IMR-90 (cell line): ENCODE measurements at regions not wholly inside any gene's neighbourhood (a gene's known extent, or its start where the extent isn't known, plus 50 kb on each side); places are given as distances from the start of the nearest gene placed in this dataset.

Experiments used
- ATAC-seq: fragments of 200-7000 bp; cut with Tn5 transposase; 2 replicates; pipeline ENCODE4 v1.9.1; 2020; ENCODE audit warnings: low read depth, mild to moderate bottlenecking, moderate library complexity
- BruUV-seq: library from RNA; stranded (reverse); fragments of 400-500 nt; replicated peaks from 2 replicates; lab custom pipeline; 2021; lab: Mats Ljungman, UMichigan
- CTCF ChIA-PET: fragments of 300-600 bp; formaldehyde crosslinking; extraction: SDS; loops from one replicate; lab custom pipeline; 2021; ENCODE audit warnings: antibody characterized with exemption; lab: Yijun Ruan, JAX
- POLR2A ChIA-PET: fragments of 300-600 bp; sonication (Branson Sonifier 250); formaldehyde crosslinking; loops from one replicate; lab custom pipeline; 2022; ENCODE audit warnings: antibody characterized with exemption; ENCODE audit not compliant: unreplicated experiment; lab: Charles Lee
- DNase-seq: peaks from one replicate; pipeline ENCODE4 v3.0.0; 2013
- H2AFZ ChIP-seq: replicated peaks from 2 replicates; pipeline ENCODE3; 2013; ENCODE audit warnings: low read length, mild to moderate bottlenecking; ENCODE audit not compliant: poor library complexity
- H2AK5ac ChIP-seq: 2 replicates; pipeline ENCODE4 v1.6.1; 2013; ENCODE audit warnings: low read depth, low read length, inconsistent platforms
- H2AK9ac ChIP-seq: replicated peaks from 2 replicates; pipeline ENCODE3; 2013; ENCODE audit warnings: mild to moderate bottlenecking, low read depth, low read length, moderate library complexity; ENCODE audit not compliant: poor library complexity
- H2BK120ac ChIP-seq: 2 replicates; pipeline ENCODE4 v1.6.1; 2013; ENCODE audit warnings: low read depth, low read length, inconsistent platforms
- H2BK15ac ChIP-seq: 3 replicates; pipeline ENCODE4 v1.6.1; 2013; ENCODE audit warnings: low read depth, low read length, inconsistent platforms
- H2BK20ac ChIP-seq: 2 replicates; pipeline ENCODE4 v1.6.1; 2013; ENCODE audit warnings: low read depth, mild to moderate bottlenecking, inconsistent platforms, low read length, moderate library complexity
- H2BK5ac ChIP-seq: 2 replicates; pipeline ENCODE4 v1.6.1; 2013; ENCODE audit warnings: mild to moderate bottlenecking, low read depth, low read length, inconsistent platforms; ENCODE audit not compliant: poor library complexity, severe bottlenecking
- H3K14ac ChIP-seq: replicated peaks from 2 replicates; pipeline ENCODE4 v1.6.1; 2013; ENCODE audit warnings: low read depth, low read length, inconsistent platforms
- H3K18ac ChIP-seq: 2 replicates; pipeline ENCODE4 v1.6.1; 2013; ENCODE audit warnings: low read depth, low read length, control low read depth
- H3K23ac ChIP-seq: 2 replicates; pipeline ENCODE4 v1.6.1; 2013; ENCODE audit warnings: low read depth, low read length, inconsistent platforms
- H3K27ac ChIP-seq: 2 replicates; pipeline ENCODE4 v1.5.1; 2013; ENCODE audit warnings: mild to moderate bottlenecking, control low read depth, low read length; ENCODE audit not compliant: insufficient read depth
- H3K27me3 ChIP-seq: 2 replicates; pipeline ENCODE4 v1.6.1; 2013; ENCODE audit warnings: low read length; ENCODE audit not compliant: control insufficient read depth, insufficient read depth
- H3K36me3 ChIP-seq: 2 replicates; pipeline ENCODE4 v1.6.1; 2013; ENCODE audit warnings: low read length, mixed read lengths; ENCODE audit not compliant: control insufficient read depth, insufficient read depth
- H3K4ac ChIP-seq: 2 replicates; pipeline ENCODE4 v1.6.1; 2013; ENCODE audit warnings: low read depth, low read length, inconsistent platforms
- H3K4me1 ChIP-seq: 2 replicates; pipeline ENCODE4 v1.6.1; 2013; ENCODE audit warnings: low read length, mixed read lengths; ENCODE audit not compliant: control insufficient read depth, insufficient read depth
- H3K4me2 ChIP-seq: 2 replicates; pipeline ENCODE4 v1.6.1; 2013; ENCODE audit warnings: low read depth, mild to moderate bottlenecking, control low read depth, low read length, moderate library complexity
- H3K4me3 ChIP-seq: 2 replicates; pipeline ENCODE4 v1.5.1; 2013; ENCODE audit warnings: low read depth, mild to moderate bottlenecking, control low read depth, low read length, moderate library complexity; ENCODE audit not compliant: insufficient read depth
- H3K56ac ChIP-seq: 2 replicates; pipeline ENCODE4 v1.6.1; 2013; ENCODE audit warnings: low read length, inconsistent platforms; ENCODE audit not compliant: insufficient read depth; ENCODE audit errors: extremely low read depth
- H3K79me1 ChIP-seq, 2 experiments: 2 replicates each; pipeline ENCODE4 v1.6.1; 2013; ENCODE audit warnings: low read length in 2 of 2, inconsistent platforms in 1 of 2, low read depth in 1 of 2
- H3K9ac ChIP-seq: 2 replicates; pipeline ENCODE4 v1.6.1; 2013; ENCODE audit warnings: low read depth, low read length, control low read depth
- H3K9me1 ChIP-seq: 2 replicates; pipeline ENCODE4 v1.6.1; 2013; ENCODE audit warnings: low read length, inconsistent platforms; ENCODE audit not compliant: insufficient read depth
- H3K9me3 ChIP-seq: 2 replicates; pipeline ENCODE4 v1.6.1; 2013; ENCODE audit warnings: low read length; ENCODE audit not compliant: control insufficient read depth, insufficient read depth
- H4K20me1 ChIP-seq: 2 replicates; pipeline ENCODE4 v1.6.1; 2013; ENCODE audit warnings: low read length, inconsistent platforms; ENCODE audit not compliant: insufficient read depth
- H4K5ac ChIP-seq: 2 replicates; pipeline ENCODE4 v1.6.1; 2013; ENCODE audit warnings: mild to moderate bottlenecking, low read depth, low read length, control low read depth
- H4K8ac ChIP-seq, 2 experiments: 2 replicates each; pipeline ENCODE4 v1.6.1; 2013; ENCODE audit warnings: low read depth in 2 of 2, low read length in 2 of 2, control low read depth in 1 of 2, inconsistent platforms in 1 of 2
- H4K91ac ChIP-seq: 2 replicates; pipeline ENCODE4 v1.6.1; 2013; ENCODE audit warnings: low read depth, low read length, inconsistent platforms; ENCODE audit not compliant: insufficient read depth
- FOS ChIP-seq: fragments of 150-350 bp; IDR thresholded peaks from 2 replicates; pipeline ENCODE4 v1.6.1; 2016; ENCODE audit warnings: low read depth, low read length
- MAFK ChIP-seq: IDR thresholded peaks from 2 replicates; pipeline ENCODE4 v1.6.1; 2012; ENCODE audit warnings: low read depth, low read length, improper control_type of control experiment
- RAD21 ChIP-seq: IDR thresholded peaks from 2 replicates; pipeline ENCODE4 v1.6.1; 2012; ENCODE audit warnings: low read length, improper control_type of control experiment
- RFX5 ChIP-seq: IDR thresholded peaks from 2 replicates; pipeline ENCODE4 v1.8.0; 2012; ENCODE audit warnings: low read depth, mild to moderate bottlenecking, low read length, moderate library complexity
- SMC3 ChIP-seq: fragments of 150-350 bp; IDR thresholded peaks from 2 replicates; pipeline ENCODE4 v1.6.1; 2016; ENCODE audit warnings: low read depth, mild to moderate bottlenecking, antibody characterized with exemption, low read length, moderate library complexity
- USF2 ChIP-seq: fragments of 150-350 bp; IDR thresholded peaks from 2 replicates; pipeline ENCODE4 v1.6.1; 2017; ENCODE audit warnings: mild to moderate bottlenecking, antibody characterized with exemption, low read length, low read depth
- WGBS, 2 experiments: methylation state at CpG; one replicate each; pipeline versions ENCODE4 v1.1.5 to v1.1.7; 2013; ENCODE audit warnings: missing lambda C conversion rate in 2 of 2; ENCODE audit not compliant: insufficient read length in 1 of 2; ENCODE audit errors: extremely low coverage in 2 of 2; 5-methylcytosine and 5-hydroxymethylcytosine counted together
- dilution Hi-C: fragments of 300-500 bp; cut with HindIII; formaldehyde crosslinking; loops from one replicate; pipeline ENCODE4 v1.14.3; 2018; ENCODE audit warnings: low sequenced_read_pairs; ENCODE audit not compliant: unreplicated experiment
- in situ Hi-C: fragments of 300-500 bp; cut with MboI; formaldehyde crosslinking; loops from 3 replicates; pipeline ENCODE4 v1.14.3; 2019; ENCODE audit warnings: low sequenced_read_pairs, inconsistent platforms, mixed read lengths
- intact Hi-C: fragments of 100-400 bp; cut with micrococcal nuclease; formaldehyde crosslinking; loops from 2 replicates; pipeline ENCODE4 v1.10.0; 2022

DNA sequence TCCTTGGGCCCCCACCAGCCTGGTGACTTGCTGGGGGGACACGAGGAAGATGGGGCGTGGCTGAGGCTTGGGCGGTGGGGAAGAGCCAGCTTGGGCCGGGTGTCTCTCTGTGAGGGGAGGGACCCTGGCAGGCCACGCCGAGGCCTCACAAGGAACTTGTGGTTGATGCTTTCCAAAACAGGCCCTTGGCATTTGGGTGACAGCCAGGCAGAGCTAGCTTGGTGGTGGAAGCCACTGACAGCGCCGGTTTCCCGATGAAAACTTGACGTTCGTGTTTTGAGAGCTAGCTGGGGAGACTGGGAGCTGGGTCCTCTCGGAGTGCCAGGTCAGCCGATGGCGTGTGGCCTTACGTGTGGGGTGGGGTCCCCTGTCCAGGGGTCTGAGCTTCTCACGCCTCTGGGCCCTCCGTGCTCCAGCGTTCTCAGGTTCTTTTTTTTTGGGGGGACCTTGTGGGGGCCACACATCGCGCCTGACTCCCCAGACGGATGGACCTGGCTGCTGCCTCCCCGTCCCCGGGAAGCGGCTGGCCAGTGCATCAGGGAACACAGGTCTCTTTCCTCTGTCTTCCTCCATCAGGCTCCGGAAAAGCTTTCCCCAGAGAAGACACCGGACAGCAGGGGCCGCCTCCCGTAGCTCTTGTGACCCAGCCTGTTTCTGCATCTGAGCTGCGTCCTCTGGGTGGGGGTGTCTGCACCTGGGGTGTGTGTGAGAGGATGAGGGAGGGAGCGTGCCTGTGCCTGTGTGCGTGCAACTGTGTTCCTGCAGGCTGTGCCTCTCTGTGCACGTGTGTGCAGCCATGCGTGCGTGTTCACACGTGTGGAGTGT lies 129.3 kb upstream of the LPCAT1 start:
- DNase-seq (no peak), ATAC-seq (peak; percentile 3)
- peaks cover 56% of the 10 kb centered on the region for H3K27me3 ChIP-seq
- H4K5ac ChIP-seq = no peak overlapping the region
- peak overlapping the region; percentile 21 for H2AFZ ChIP-seq
- no peak overlapping the region for H2AK9ac ChIP-seq
- H3K4me2 ChIP-seq = no peak overlapping the region
- no peaks in the 10 kb centered on the region for H3K36me3 ChIP-seq
- no peak overlapping the region for H2AK5ac ChIP-seq
- no TSS peak for BruUV-seq
- H3K56ac ChIP-seq = no peak overlapping the region
- H3K9me1 ChIP-seq = no peaks in the 10 kb centered on the region
- dilution Hi-C loops (no loop called here), in situ Hi-C loops (no loop called here), intact Hi-C loops (no loop called here)
- no peak overlapping the region for H2BK120ac ChIP-seq
- WGBS, 2 experiments = 24% methylated on average over 5 of the region's 35 CpGs; no CpG with 5 or more reads in 1 of the 2 experiments
- H4K91ac ChIP-seq = no peak overlapping the region
- no peak overlapping the region for H2BK5ac ChIP-seq
- H3K9ac ChIP-seq = no peak overlapping the region
- no peak overlapping the region for H3K14ac ChIP-seq
- no peak overlapping the region for H3K23ac ChIP-seq
- no peak overlapping the region for H3K4me3 ChIP-seq
- ChIA-PET CTCF (interaction anchor here (1.0 kb wide), 1 partner anchor 8 kb away, joined by 4 read pairs; no protein-coding TSS in a partner anchor), POLR2A (no interaction called here)
- H4K8ac ChIP-seq = no peak overlapping the region
- no peak overlapping the region for H3K27ac ChIP-seq
- H4K20me1 ChIP-seq = no peaks in the 10 kb centered on the region
- no peak overlapping the region for H2BK15ac ChIP-seq
- no peak overlapping the region for H2BK20ac ChIP-seq
- H3K18ac ChIP-seq = no peak overlapping the region
- H3K9me3 ChIP-seq = no peaks in the 10 kb centered on the region
- no peak for TF ChIP-seq SMC3
- no peak for TF ChIP-seq MAFK
- TF ChIP-seq RAD21 = no peak
- no peak for TF ChIP-seq USF2
- no peak for TF ChIP-seq FOS
- no peak for TF ChIP-seq RFX5
- H3K4ac ChIP-seq = no peak overlapping the region
- H3K79me1 ChIP-seq = no peaks in the 10 kb centered on the region
- H3K4me1 ChIP-seq = no peaks in the 10 kb centered on the region
